HEK293 (cell line): ENCODE measurements at regions not wholly inside any gene's neighbourhood (a gene's known extent, or its start where the extent isn't known, plus 50 kb on each side); places are given as distances from the start of the nearest gene placed in this dataset.

Source experiments
- CTCF ChIA-PET: fragments of 350-600 bp; formaldehyde crosslinking; extraction: SDS; loops from one replicate; lab custom pipeline; 2021; ENCODE audit warnings: antibody characterized with exemption; lab: Yijun Ruan, JAX
- POLR2A ChIA-PET: fragments of 300-600 bp; formaldehyde crosslinking; extraction: SDS; loops from one replicate; lab custom pipeline; 2020; ENCODE audit warnings: antibody characterized with exemption, inconsistent platforms; lab: Yijun Ruan, JAX
- H3K27ac ChIP-seq: fragments of 200-500 bp; sonication (Bioruptor generic); 2 replicates; pipeline ENCODE4 v1.5.1; 2014; ENCODE audit warnings: low read depth, low read length, control low read depth, inconsistent platforms; ENCODE audit errors: extremely low read depth
- H3K36me3 ChIP-seq, 2 experiments: fragments of 200-500 bp in 1 of 2; sonication (Bioruptor generic) in 1 of 2; 1 replicate in 1 of 2; 2 replicates in 1 of 2; pipeline ENCODE4 v1.5.1; 2014 to 2017; ENCODE audit warnings: inconsistent platforms in 2 of 2, low read length in 2 of 2; ENCODE audit not compliant: control insufficient read depth in 2 of 2, insufficient read depth in 1 of 2
- H3K4me1 ChIP-seq: fragments of 200-500 bp; sonication (Bioruptor generic); 2 replicates; pipeline ENCODE4 v1.5.1; 2014; ENCODE audit warnings: mild to moderate bottlenecking, low read length, inconsistent platforms; ENCODE audit not compliant: control insufficient read depth, insufficient read depth
- H3K4me3 ChIP-seq: 2 replicates; pipeline ENCODE4 v1.5.1; 2011; ENCODE audit warnings: low read depth, mild to moderate bottlenecking, control low read depth, low read length, moderate library complexity
- H3K9me3 ChIP-seq: fragments of 200-500 bp; sonication (Bioruptor generic); 2 replicates; pipeline ENCODE4 v1.5.1; 2014; ENCODE audit warnings: low read depth, low read length, inconsistent platforms; ENCODE audit not compliant: control insufficient read depth, insufficient read depth
- HOXA7 ChIP-seq: sonication (generic); formaldehyde crosslinking; IDR thresholded peaks from 2 replicates; pipeline ENCODE4 v1.8.1; 2022; ENCODE audit warnings: missing genetic modification reagents, borderline replicate concordance
- OVOL3 ChIP-seq: fragments of 450-650 bp; formaldehyde crosslinking; IDR thresholded peaks from 2 replicates; pipeline ENCODE4 v1.5.1; 2016; ENCODE audit warnings: missing biosample characterization, missing genetic modification characterization
- ZBTB11 ChIP-seq: fragments of 450-650 bp; formaldehyde crosslinking; conservative IDR thresholded peaks from 2 replicates; pipeline ENCODE4 v1.5.1; 2016; ENCODE audit warnings: low read depth, missing biosample characterization, missing genetic modification characterization
- ZBTB21 ChIP-seq: fragments of 450-650 bp; formaldehyde crosslinking; IDR thresholded peaks from 2 replicates; pipeline ENCODE4 v1.5.1; 2017; ENCODE audit warnings: missing biosample characterization, missing genetic modification characterization
- ZBTB7A ChIP-seq: fragments of 450-650 bp; formaldehyde crosslinking; IDR thresholded peaks from 2 replicates; pipeline ENCODE4 v1.5.1; 2016; ENCODE audit warnings: low read depth, missing biosample characterization, missing genetic modification characterization
- ZNF140 ChIP-seq: fragments of 450-650 bp; formaldehyde crosslinking; IDR thresholded peaks from 2 replicates; pipeline ENCODE4 v1.5.1; 2016; ENCODE audit warnings: missing biosample characterization, missing genetic modification characterization
- ZNF146 ChIP-seq: fragments of 450-650 bp; formaldehyde crosslinking; IDR thresholded peaks from 2 replicates; pipeline ENCODE4 v1.5.1; 2016; ENCODE audit warnings: missing biosample characterization, missing genetic modification characterization
- ZNF174 ChIP-seq: fragments of 450-650 bp; formaldehyde crosslinking; IDR thresholded peaks from 2 replicates; pipeline ENCODE4 v1.5.0; 2017; ENCODE audit warnings: missing biosample characterization, mild to moderate bottlenecking, missing genetic modification characterization
- ZNF211 ChIP-seq: fragments of 450-650 bp; formaldehyde crosslinking; IDR thresholded peaks from 2 replicates; pipeline ENCODE4 v1.5.1; 2016; ENCODE audit warnings: low read depth, missing biosample characterization, missing genetic modification characterization
- ZNF426 ChIP-seq: fragments of 450-650 bp; formaldehyde crosslinking; IDR thresholded peaks from 2 replicates; pipeline ENCODE4 v1.5.1; 2017; ENCODE audit warnings: missing biosample characterization, missing genetic modification characterization, mild to moderate bottlenecking, inconsistent platforms, moderate library complexity
- ZNF501 ChIP-seq: fragments of 450-650 bp; formaldehyde crosslinking; IDR thresholded peaks from 2 replicates; pipeline ENCODE4 v1.5.1; 2016; ENCODE audit warnings: missing biosample characterization, missing genetic modification characterization
- ZNF518A ChIP-seq: fragments of 450-650 bp; formaldehyde crosslinking; conservative IDR thresholded peaks from 2 replicates; pipeline ENCODE4 v1.5.1; 2016; ENCODE audit warnings: low read depth, missing biosample characterization, missing genetic modification characterization
- ZNF624 ChIP-seq: fragments of 450-650 bp; formaldehyde crosslinking; IDR thresholded peaks from 2 replicates; pipeline ENCODE4 v1.5.1; 2017; ENCODE audit warnings: missing biosample characterization, missing genetic modification characterization
- ZNF658 ChIP-seq: fragments of 450-650 bp; formaldehyde crosslinking; IDR thresholded peaks from 2 replicates; pipeline ENCODE4; 2016; ENCODE audit warnings: missing biosample characterization, missing genetic modification characterization
- ZNF837 ChIP-seq: fragments of 450-650 bp; formaldehyde crosslinking; IDR thresholded peaks from 2 replicates; pipeline ENCODE4 v1.5.1; 2016; ENCODE audit warnings: missing biosample characterization, missing genetic modification characterization
- ZSCAN30 ChIP-seq: fragments of 450-650 bp; IDR thresholded peaks from 2 replicates; pipeline ENCODE4 v1.5.1; 2018; ENCODE audit warnings: missing biosample characterization, mild to moderate bottlenecking, missing genetic modification characterization, moderate library complexity
- TF ChIP-seq, protein P1 (sequence below): fragments of 450-650 bp; formaldehyde crosslinking; IDR thresholded peaks from 2 replicates; pipeline ENCODE4 v1.5.1; 2016; ENCODE audit warnings: missing biosample characterization, missing genetic modification characterization
- TF ChIP-seq, protein P2 (sequence below): fragments of 450-650 bp; formaldehyde crosslinking; IDR thresholded peaks from 2 replicates; pipeline ENCODE4 v1.5.1; 2016; ENCODE audit warnings: missing biosample characterization, missing genetic modification characterization

GRCh38 chr4:18954538-18954937 is 933.0 kb upstream of the LCORL start:
- no peak overlapping the region for H3K27ac ChIP-seq
- no peaks in the 10 kb centered on the region for H3K9me3 ChIP-seq
- H3K4me3 ChIP-seq: no peak overlapping the region
- TF ChIP-seq ZNF146 (tag by site-specific recombination) (no peak), OVOL3 (tag by site-specific recombination) (no peak), ZNF174 (no peak), HOXA7 (CRISPR knock-in tag) (no peak), ZSCAN30 (tag by site-specific recombination) (no peak), ZBTB21 (no peak)
- H3K4me1 ChIP-seq: no peaks in the 10 kb centered on the region
- POLR2A ChIA-PET: no interaction called here
- CTCF ChIA-PET: no interaction called here
- H3K36me3 ChIP-seq: no peaks in the 10 kb centered on the region

- H3K36me3 ChIP-seq: no peaks in the 10 kb centered on the region
- ChIA-PET CTCF (no interaction called here), POLR2A (no interaction called here)
- no peaks in the 10 kb centered on the region for H3K9me3 ChIP-seq
- H3K27ac ChIP-seq: no peak overlapping the region
- H3K4me1 ChIP-seq: no peaks in the 10 kb centered on the region
- no peak overlapping the region for H3K4me3 ChIP-seq
- TF ChIP-seq ZNF518A (tag by site-specific recombination): peak; percentile 46; the same call in 1 of the 2 replicates
- TF ChIP-seq, protein P1, sequence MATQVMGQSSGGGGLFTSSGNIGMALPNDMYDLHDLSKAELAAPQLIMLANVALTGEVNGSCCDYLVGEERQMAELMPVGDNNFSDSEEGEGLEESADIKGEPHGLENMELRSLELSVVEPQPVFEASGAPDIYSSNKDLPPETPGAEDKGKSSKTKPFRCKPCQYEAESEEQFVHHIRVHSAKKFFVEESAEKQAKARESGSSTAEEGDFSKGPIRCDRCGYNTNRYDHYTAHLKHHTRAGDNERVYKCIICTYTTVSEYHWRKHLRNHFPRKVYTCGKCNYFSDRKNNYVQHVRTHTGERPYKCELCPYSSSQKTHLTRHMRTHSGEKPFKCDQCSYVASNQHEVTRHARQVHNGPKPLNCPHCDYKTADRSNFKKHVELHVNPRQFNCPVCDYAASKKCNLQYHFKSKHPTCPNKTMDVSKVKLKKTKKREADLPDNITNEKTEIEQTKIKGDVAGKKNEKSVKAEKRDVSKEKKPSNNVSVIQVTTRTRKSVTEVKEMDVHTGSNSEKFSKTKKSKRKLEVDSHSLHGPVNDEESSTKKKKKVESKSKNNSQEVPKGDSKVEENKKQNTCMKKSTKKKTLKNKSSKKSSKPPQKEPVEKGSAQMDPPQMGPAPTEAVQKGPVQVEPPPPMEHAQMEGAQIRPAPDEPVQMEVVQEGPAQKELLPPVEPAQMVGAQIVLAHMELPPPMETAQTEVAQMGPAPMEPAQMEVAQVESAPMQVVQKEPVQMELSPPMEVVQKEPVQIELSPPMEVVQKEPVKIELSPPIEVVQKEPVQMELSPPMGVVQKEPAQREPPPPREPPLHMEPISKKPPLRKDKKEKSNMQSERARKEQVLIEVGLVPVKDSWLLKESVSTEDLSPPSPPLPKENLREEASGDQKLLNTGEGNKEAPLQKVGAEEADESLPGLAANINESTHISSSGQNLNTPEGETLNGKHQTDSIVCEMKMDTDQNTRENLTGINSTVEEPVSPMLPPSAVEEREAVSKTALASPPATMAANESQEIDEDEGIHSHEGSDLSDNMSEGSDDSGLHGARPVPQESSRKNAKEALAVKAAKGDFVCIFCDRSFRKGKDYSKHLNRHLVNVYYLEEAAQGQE (tag by site-specific recombination): peak; percentile 19; the same call in 1 of the 2 replicates
- TF ChIP-seq ZNF624 (tag by site-specific recombination): no peak
- no peak for TF ChIP-seq ZBTB7A (tag by site-specific recombination)
- TF ChIP-seq ZNF501 (tag by site-specific recombination): no peak
- 0 out of 2 replicates have a peak, but pooled peaks have one; percentile 27 for TF ChIP-seq ZNF140 (tag by site-specific recombination)
- TF ChIP-seq, protein P2, sequence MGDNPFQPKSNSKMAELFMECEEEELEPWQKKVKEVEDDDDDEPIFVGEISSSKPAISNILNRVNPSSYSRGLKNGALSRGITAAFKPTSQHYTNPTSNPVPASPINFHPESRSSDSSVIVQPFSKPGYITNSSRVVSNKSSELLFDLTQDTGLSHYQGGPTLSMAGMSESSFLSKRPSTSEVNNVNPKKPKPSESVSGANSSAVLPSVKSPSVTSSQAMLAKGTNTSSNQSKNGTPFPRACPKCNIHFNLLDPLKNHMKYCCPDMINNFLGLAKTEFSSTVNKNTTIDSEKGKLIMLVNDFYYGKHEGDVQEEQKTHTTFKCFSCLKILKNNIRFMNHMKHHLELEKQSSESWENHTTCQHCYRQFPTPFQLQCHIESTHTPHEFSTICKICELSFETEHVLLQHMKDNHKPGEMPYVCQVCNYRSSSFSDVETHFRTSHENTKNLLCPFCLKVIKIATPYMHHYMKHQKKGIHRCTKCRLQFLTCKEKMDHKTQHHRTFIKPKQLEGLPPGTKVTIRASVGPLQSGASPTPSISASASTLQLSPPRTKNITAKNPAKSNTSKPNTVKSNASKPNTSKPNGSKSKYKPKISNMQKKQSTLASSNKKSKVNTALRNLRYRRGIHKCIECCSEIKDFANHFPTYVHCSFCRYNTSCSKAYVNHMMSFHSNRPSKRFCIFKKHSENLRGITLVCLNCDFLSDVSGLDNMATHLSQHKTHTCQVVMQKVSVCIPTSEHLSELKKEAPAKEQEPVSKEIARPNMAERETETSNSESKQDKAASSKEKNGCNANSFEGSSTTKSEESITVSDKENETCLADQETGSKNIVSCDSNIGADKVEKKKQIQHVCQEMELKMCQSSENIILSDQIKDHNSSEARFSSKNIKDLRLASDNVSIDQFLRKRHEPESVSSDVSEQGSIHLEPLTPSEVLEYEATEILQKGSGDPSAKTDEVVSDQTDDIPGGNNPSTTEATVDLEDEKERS (tag by site-specific recombination): no peak
- peak; percentile 66 for TF ChIP-seq ZBTB11
- no peak for TF ChIP-seq ZNF658 (tag by site-specific recombination)
- TF ChIP-seq ZNF426: peak; percentile 53
- no peak for TF ChIP-seq ZNF837 (tag by site-specific recombination)
- TF ChIP-seq ZNF211 (tag by site-specific recombination): no peak
Observed at GRCh38 chr4:18953613-18954012, 932.1 kb upstream of the LCORL start.
